ENCODE measurements at regions not wholly inside any gene's neighbourhood (a gene's known extent, or its start where the extent isn't known, plus 50 kb on each side); places are given as distances from the start of the nearest gene placed in this dataset.

DNA sequence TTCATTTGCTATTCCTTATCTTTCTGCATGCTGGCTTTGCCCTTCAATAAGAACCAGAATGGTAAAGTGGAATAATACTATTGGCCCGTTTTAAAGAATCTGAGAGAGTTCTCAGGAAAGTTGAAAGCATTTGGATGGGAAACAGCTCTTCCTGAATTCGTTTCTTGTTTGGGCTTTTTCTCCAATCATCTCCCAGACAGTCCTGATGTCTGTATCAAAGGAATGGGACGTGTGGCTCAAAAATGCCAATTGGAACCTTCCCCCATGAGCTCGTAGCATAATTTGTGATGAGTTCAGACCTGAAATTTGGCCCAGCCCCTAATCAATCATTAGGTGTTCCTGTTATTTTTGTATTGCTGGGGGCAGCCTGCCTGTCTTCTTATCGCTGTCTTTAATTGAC, 75.8 kb upstream of the BACH2 start:
- TF ChIP-seq, protein P1, sequence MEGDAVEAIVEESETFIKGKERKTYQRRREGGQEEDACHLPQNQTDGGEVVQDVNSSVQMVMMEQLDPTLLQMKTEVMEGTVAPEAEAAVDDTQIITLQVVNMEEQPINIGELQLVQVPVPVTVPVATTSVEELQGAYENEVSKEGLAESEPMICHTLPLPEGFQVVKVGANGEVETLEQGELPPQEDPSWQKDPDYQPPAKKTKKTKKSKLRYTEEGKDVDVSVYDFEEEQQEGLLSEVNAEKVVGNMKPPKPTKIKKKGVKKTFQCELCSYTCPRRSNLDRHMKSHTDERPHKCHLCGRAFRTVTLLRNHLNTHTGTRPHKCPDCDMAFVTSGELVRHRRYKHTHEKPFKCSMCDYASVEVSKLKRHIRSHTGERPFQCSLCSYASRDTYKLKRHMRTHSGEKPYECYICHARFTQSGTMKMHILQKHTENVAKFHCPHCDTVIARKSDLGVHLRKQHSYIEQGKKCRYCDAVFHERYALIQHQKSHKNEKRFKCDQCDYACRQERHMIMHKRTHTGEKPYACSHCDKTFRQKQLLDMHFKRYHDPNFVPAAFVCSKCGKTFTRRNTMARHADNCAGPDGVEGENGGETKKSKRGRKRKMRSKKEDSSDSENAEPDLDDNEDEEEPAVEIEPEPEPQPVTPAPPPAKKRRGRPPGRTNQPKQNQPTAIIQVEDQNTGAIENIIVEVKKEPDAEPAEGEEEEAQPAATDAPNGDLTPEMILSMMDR (IDR thresholded peaks at IDR 0.05; ENCODE audit: low read depth, low read length): no peak
- no peak overlapping the region for H3K4me3 ChIP-seq (ENCODE audit: low read depth, low read length)

DNA sequence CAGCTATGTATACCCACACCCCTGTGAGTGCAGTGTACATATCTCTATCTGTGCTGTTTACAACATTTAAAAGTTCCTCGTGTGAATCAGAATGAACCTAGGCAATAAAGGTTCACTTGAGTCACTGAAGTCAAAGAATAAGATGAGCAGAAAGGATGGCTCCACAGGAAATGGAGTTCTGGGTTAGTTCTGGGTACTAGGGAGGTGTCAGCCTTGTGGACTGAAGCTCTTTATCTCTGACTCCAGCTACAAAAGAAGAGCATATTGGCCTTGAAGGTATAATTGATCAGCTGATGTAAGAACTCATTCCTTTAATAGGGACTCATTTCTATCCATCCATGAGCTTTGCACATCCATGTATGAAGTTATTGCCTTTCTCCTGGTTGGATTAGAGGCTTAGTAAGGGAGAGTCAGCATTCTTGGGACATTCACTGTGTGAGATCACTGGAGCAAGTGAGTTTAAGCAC, 73.9 kb upstream of the BACH2 start:
- TF ChIP-seq, protein P1 (IDR thresholded peaks at IDR 0.05; ENCODE audit: low read depth, low read length): no peak
- H3K4me3 ChIP-seq (ENCODE audit: low read depth, low read length): no peak overlapping the region

DNA sequence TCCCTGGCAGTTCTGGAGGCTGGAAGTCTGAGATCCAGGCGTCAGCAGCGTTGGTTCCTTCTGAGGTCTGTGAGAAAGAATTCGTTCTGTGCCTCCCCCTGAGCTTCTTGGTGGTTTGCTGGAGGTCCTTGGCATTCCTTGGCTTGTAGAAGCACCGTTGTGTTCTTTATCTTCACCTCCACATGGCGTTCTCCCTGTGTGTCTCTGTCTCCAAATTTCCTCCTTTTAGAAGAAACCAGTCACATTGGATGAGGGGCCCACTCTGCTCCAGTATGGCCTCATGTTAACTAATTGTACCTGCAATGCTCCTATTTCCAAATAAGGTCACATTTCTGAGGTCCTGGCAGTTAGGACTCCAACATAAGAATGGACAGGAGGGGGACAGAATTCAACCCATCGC, 73.0 kb upstream of the BACH2 start:
- TF ChIP-seq, protein P1 (IDR thresholded peaks at IDR 0.05; ENCODE audit: low read depth, low read length): no peak
- H3K4me3 ChIP-seq (ENCODE audit: low read depth, low read length): no peak overlapping the region

DNA sequence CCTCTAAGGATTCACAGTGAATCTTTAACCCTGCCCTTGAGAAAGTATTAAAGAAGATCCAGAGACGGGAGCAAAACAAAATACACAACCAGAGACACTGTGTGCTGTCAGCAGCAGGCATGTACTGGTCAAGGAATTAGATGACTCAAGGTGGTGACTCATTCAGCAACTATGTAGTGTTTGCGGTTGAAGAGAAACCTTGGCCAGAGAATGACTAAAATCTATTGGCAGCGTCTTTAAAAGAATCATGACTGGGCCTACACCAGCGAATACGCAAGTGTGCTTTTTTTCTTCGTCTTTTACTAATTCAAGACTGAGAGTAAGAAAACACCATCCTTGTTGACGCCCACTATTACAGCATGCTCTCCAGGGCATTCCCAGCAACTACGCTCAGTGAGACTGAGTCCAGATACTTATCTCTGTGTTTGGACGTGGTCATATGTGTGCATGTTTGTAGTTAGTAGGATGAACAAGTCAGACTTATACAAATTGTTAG, 72.4 kb upstream of the BACH2 start:
- H3K4me3 ChIP-seq (ENCODE audit: low read depth, low read length): no peak overlapping the region
- TF ChIP-seq, protein P1 (IDR thresholded peaks at IDR 0.05; ENCODE audit: low read depth, low read length): no peak

DNA sequence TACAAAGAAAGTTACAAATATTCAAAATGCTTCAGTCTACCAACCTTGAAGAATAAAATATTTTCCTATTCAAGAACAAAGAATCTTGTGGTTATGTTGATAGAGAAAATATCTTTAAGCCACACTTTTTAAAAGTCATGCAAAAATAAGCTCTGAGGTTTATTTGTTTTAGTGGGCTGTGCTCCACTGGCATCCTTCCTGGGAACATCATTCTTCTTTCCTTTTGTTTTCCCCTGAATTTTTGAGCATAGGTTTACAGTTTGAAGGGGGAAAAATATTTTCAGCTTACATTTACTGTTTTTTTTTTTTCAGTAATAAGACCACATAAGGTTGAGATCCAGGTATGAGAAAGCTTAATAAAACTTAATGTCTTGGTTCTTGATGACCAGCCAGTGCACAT, 72.0 kb upstream of the BACH2 start:
- TF ChIP-seq, protein P1 (IDR thresholded peaks at IDR 0.05; ENCODE audit: low read depth, low read length): no peak
- H3K4me3 ChIP-seq (ENCODE audit: low read depth, low read length): no peak overlapping the region

DNA sequence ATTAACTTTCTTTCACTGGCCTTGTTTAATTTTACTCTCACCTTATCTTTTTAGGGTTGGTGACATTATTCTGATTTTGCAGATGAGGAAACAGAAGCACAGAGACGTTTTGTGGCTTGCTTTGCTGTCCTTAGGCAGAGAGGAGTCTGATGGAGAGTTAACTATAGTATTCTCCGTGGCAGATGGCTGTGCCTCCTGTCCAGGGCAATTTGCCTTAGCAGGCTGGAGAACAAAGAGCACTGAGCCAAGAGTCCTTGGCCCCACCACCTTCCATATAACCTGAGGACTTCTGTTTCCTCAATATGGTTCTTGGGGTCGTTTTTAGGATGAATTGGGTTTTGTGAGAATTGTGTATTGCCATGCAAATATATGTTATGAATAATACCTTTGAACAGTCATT, 71.4 kb upstream of the BACH2 start:
- H3K4me3 ChIP-seq (ENCODE audit: low read depth, low read length): no peak overlapping the region
- TF ChIP-seq, protein P1 (IDR thresholded peaks at IDR 0.05; ENCODE audit: low read depth, low read length): no peak

DNA sequence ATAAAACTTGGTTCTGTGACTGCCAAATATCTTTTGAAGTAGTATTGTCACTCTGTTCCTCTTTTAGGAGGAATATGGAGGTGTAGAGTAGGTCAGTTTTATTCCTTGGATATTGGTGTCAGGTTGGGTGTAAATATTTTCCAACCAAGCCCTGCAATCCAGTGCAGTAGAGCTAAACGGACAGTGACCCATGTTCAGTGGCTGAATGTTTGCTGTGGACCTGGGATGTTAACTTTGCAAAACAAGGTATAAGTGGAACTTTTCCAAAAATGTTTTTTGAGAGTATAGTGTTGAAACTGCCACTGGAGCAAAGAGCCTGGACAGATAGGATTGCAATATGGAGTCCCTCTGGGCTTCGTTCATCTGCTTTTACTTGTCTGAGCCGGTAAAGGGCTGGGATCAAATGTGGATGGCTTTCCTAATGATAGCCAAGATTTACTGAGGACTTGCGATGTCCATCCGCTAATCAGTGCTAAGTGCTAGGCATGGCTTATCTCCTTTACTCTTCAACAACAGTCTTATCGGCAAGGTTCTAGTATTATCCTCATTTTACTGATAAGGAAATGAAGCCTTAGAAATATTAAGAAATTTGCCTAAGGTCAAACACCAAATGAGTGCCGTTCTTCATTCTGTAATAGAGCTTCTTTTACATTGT, 69.0 kb upstream of the BACH2 start:
- TF ChIP-seq, protein P1 (IDR thresholded peaks at IDR 0.05; ENCODE audit: low read depth, low read length): no peak
- H3K4me3 ChIP-seq (ENCODE audit: low read depth, low read length): no peak overlapping the region
